ENCODE measurements at regions not wholly inside any gene's neighbourhood (a gene's known extent, or its start where the extent isn't known, plus 50 kb on each side); places are given as distances from the start of the nearest gene placed in this dataset.

- no peak for ATAC-seq
- no peak for TF ChIP-seq ZC3H10 (CRISPR knock-in tag; IDR thresholded peaks at IDR 0.05)
- TF ChIP-seq CSDC2 (CRISPR knock-in tag; IDR thresholded peaks at IDR 0.05), result no peak
- TF ChIP-seq POU6F1 (CRISPR knock-in tag; IDR thresholded peaks at IDR 0.05; ENCODE audit: borderline replicate concordance, low read depth), result no peak
- no peak for TF ChIP-seq BACH2 (CRISPR knock-in tag; IDR thresholded peaks at IDR 0.05; ENCODE audit: borderline replicate concordance)
These were observed 171.0 kb upstream of the TUT7 start for GRCh38 chr9:86525182-86525581.

- no peak for TF ChIP-seq ZFP3 (CRISPR knock-in tag; IDR thresholded peaks at IDR 0.05)
- no peak for ATAC-seq
These were observed 167.8 kb upstream of the TUT7 start for GRCh38 chr9:86521977-86522376.

GRCh38 chr9:86521322-86521721 is 167.1 kb upstream of the TUT7 start:
- ATAC-seq, result no peak
- TF ChIP-seq OSR1 (CRISPR knock-in tag; IDR thresholded peaks at IDR 0.05), result no peak
- TF ChIP-seq ESRRG (CRISPR knock-in tag; IDR thresholded peaks at IDR 0.05), result no peak
- no peak for TF ChIP-seq ZFP3 (CRISPR knock-in tag; IDR thresholded peaks at IDR 0.05)
- no peak for TF ChIP-seq POU6F1 (CRISPR knock-in tag; IDR thresholded peaks at IDR 0.05; ENCODE audit: borderline replicate concordance, low read depth)
- TF ChIP-seq RARB (CRISPR knock-in tag; IDR thresholded peaks at IDR 0.05), result no peak
- TF ChIP-seq ARNTL (CRISPR knock-in tag; IDR thresholded peaks at IDR 0.05; ENCODE audit: borderline replicate concordance, low read depth), result no peak
- TF ChIP-seq CSRNP3 (CRISPR knock-in tag; IDR thresholded peaks at IDR 0.05), result no peak
- TF ChIP-seq BACH2 (CRISPR knock-in tag; IDR thresholded peaks at IDR 0.05; ENCODE audit: borderline replicate concordance), result no peak
- no peak for TF ChIP-seq GLIS3 (CRISPR knock-in tag; IDR thresholded peaks at IDR 0.05)
- TF ChIP-seq TSHZ2 (CRISPR knock-in tag; IDR thresholded peaks at IDR 0.05), result no peak
- TF ChIP-seq TCF4 (CRISPR knock-in tag; IDR thresholded peaks at IDR 0.05; ENCODE audit: borderline replicate concordance), result no peak

- TF ChIP-seq SNAI2 (CRISPR knock-in tag; IDR thresholded peaks at IDR 0.05) (no peak), CSDC2 (CRISPR knock-in tag; IDR thresholded peaks at IDR 0.05) (no peak), ZNF8 (CRISPR knock-in tag; IDR thresholded peaks at IDR 0.05) (no peak), PPARA (CRISPR knock-in tag; IDR thresholded peaks at IDR 0.05; ENCODE audit: borderline replicate concordance) (no peak), TOX (CRISPR knock-in tag; IDR thresholded peaks at IDR 0.05; ENCODE audit: borderline replicate concordance) (no peak), ZFP30 (CRISPR knock-in tag; IDR thresholded peaks at IDR 0.05) (no peak), CREB5 (CRISPR knock-in tag; IDR thresholded peaks at IDR 0.05; ENCODE audit: low read depth) (no peak), ZNF565 (CRISPR knock-in tag; conservative IDR thresholded peaks at IDR 0.05; ENCODE audit: low read depth) (no peak), BACH2 (CRISPR knock-in tag; IDR thresholded peaks at IDR 0.05; ENCODE audit: borderline replicate concordance) (no peak), ESRRG (CRISPR knock-in tag; IDR thresholded peaks at IDR 0.05) (no peak), RARB (CRISPR knock-in tag; IDR thresholded peaks at IDR 0.05) (no peak), PATZ1 (CRISPR knock-in tag; IDR thresholded peaks at IDR 0.05; ENCODE audit: borderline replicate concordance) (no peak), ZFP3 (CRISPR knock-in tag; IDR thresholded peaks at IDR 0.05) (no peak)
- no peak for ATAC-seq
These were observed 164.9 kb upstream of the TUT7 start for GRCh38 chr9:86519066-86519615.
